HG03103 (cell line): ENCODE measurements at regions not wholly inside any gene's neighbourhood (a gene's known extent, or its start where the extent isn't known, plus 50 kb on each side); places are given as distances from the start of the nearest gene placed in this dataset.

Experiments
- ATAC-seq: cut with Tn5 transposase; IDR thresholded peaks from one replicate; pipeline ENCODE4 v1.9.1; 2021; ENCODE audit warnings: low read depth; ENCODE audit not compliant: unreplicated experiment

DNA sequence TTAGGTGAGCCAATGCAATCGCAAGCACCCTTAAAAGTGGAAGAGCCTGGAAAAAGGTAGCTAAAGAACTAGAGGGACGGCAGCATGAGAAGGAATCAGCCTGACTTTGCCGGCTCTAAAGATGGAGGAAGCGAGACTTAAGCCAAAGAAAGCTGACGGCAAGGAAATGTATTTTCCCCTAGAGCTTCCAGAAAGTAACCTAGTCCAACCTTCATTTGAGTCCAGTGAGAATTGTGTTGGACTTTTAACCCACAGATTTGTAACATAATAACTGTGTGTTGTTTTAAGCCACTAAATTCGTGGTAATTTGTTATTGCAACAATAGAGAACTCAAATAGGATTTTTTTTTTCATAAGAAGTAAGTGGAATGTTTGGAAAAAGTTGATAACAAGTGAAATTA is 212.7 kb upstream of the C1QTNF7 start:
- no peak for ATAC-seq

DNA sequence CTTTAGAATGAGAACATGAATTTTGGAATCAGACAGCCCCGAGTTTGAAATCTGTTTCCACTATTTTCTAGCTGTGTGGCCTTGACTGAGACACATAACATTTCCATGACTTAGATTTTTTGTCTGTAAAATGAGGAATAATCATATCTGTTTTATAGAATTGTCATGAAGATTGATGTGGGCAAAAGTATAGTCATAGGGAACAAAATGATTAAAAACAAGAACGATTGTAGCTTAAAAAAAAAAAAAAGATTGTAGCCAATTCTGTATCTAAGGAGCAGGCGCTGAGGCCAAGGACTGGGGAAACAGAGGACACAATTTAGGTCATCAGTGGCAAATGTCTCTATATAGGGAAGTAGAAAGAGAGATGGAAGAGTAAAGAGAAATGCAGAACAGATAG is 201.6 kb upstream of the C1QTNF7 start:
- ATAC-seq = no peak

DNA sequence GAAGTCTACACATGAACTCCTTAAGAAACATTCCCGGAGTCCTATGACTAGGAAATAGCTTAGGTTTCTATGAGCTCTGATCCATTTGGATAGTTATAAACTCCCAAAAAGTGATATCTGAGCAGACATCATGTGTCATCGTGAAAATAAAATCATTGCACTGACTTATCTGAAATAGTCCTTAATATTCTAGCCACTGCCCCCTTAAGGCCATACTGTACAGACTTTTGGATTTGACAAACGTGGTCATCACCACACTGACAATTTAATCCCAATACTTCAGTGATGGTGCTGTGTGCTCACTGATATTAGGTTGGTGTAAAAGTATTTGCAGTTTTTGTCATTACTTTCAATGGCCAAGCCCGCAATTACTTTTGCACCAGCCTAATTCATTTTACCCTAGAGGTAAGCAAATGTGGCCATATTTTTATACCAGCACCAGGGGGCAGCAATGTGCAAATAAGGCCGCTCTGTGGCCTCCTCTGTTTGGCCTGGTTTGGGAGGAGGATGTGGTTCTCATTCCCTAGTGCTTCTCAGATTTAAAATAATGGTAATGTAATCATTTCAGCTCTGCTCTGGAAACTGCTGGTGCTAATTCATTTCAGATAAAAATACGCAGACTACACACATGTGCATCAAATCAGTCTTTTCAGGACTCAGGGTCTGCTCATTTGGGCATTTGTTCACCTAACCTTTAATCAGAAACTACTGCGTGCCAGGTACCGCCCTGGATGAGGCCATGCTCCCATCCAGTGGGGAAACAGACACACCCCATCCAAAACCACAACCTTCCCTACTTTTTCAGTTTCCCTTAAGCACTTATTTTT is 196.4 kb upstream of the C1QTNF7 start:
- peak; percentile 91 for ATAC-seq

DNA sequence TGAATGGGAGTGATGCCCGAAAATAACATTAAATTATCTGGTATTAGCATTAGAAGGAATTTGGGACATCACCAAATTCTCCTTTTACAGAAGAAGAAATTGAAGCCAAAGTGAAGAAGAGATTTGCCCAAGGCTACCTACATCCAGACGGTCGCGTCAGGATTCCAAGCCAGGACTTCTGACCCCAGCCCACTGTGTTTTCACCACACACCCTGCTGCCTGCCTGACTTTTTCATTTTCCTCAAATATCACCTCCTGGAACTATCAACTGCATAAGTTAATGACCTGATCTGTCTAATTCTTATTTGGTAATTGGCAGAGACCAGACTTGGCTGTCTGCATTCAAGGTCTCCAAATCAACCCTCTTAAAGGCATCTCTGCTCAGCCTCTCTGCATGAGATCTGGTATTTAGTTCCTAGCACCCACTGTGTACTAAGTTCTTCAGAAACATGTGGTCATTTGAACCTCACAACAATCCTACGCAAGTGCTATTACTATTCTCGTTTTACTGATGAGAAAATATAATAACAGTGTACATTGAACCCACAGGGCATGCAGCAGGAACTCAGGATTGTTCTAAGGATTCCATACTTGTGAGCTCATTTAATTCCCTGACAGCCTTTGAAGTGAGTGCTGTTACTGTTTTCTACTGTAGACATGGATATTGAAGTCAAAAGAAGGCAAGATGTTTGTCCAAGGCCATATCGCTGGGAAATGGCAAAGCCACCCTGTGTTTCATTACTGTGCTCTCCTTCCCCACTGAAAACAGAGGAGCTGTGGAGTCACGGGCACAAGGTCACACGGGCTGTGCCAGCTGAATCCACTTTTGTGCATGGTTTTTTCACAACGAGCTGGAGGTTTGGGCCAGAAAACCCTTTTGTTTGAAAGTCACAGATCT is 195.2 kb upstream of the C1QTNF7 start:
- ATAC-seq = no peak

DNA sequence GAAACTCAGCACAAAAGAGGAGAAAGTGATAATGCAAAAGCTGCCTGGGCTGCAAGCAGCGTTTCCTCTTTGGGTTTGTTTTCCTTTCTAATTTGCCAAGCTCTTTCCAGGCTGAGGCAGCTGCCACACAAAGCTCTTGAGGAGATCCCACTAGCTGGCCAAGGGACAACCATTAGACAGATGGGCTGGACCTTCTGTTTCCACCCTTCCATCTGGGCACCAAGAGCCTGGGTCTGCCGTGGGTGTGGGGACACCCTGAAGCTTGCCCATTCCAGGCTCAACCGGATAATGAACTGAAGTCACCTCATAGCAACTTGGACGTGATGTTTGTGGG is 194.6 kb upstream of the C1QTNF7 start:
- no peak for ATAC-seq

DNA sequence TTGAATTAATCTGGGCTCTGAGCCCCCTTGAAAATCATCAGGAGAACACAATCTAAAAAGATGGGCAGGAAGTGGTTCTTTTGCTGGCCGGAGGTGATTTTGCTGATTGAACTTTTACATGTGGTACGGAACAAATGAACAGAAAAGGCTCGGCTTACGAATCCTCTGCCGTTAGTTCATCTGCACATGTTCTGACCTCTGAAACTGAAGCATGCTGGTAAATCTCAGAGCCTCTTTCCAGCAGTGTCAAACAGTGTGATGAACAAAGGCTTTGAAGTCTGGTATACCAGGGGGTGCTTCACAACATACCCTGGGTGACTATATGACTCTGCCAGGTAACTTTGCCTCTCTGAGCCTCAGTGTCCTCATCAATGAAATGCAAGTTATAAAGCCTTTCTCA is 194.2 kb upstream of the C1QTNF7 start:
- no peak for ATAC-seq

DNA sequence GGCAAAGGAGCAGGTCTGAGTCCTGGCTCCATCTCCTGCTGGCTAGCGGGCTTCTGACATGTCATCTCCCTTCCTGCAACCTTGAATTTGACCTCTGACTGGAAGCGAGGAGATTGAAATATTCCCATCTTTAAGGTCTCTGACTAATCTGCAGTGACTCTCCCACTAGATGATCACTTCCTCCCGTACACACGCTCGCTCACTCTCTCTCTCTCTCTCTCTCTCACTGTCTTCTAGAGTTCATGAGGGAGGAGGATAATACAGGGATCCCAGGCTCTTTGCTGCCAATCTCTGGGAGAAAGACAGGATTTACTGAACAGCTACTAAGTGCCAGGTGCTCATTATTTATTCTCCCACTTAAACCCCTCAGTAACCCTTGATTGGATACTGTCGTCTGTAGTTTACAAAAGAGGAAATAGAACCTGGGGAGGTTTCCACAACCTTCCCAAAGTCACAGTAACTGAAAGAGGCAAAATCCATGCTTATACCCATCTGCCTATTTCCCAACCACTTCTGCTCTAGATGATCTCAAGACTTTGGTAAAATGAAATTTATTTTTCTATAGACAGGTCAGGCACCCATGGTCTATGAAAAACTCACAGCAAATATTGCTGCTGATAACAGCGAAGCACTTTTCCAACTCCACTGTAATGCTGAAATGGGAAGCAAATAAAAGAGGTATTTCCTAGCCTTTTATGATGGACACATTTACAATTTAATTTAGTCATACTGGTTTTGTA is 193.5 kb upstream of the C1QTNF7 start:
- ATAC-seq = no peak

DNA sequence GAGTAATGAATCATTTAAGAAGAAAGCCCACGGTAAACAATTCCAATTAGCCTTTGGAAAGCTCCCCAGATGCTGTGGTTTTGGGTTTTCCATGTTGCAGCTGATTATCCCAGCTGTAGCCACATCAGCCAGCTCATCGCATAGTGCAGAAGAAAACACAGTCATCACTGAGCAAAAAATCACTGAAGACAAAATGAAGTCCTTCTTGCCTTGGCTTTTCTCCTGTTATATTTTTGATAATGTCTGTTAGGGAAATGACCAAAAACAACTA is 193.0 kb upstream of the C1QTNF7 start:
- ATAC-seq = no peak

DNA sequence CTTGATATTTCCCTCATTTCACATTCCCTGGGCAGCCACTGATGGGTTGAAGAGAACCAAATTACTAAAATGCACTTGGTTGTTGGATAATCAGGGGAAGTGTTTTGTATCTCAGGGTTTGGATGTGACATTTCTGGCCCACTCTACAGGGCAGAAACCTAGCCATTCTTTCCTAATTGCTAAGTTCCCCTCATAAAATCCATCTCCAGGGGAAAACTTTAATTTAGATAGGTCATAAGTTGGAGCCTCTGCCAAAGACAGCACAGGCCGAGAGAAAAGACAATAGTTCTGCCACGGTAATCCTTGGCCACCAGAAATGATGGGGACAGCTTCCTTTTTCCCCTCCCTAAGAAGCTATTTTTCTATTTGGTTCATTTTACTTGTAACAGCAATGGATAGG is 192.7 kb upstream of the C1QTNF7 start:
- no peak for ATAC-seq

DNA sequence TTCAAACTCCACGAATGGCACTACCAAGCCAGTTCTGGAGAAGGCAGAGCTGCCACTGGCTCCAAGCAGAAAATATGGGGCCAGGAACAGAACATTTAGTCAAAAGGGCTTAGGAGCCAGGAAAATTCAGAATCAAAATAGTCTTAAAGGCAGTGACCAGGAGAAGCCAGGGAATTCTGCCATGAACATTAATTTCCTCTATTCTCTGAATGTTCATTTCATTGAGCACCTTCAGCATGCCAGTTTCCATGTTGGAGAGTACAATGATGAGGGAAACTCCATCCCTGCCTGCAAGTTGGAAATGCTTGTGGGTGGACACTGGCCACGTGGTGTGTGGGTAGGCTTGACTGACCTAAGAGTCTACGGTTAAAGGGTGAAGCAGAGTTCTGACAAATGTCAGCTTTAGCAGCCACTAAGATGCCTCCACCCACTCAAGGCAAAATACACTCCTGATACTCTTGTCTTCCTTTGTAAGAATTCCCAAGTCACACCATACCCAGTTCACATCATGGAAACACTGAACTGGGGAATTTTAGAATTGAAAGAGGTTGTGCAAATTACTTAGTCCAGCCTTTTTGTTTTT is 190.1 kb upstream of the C1QTNF7 start:
- ATAC-seq = no peak

DNA sequence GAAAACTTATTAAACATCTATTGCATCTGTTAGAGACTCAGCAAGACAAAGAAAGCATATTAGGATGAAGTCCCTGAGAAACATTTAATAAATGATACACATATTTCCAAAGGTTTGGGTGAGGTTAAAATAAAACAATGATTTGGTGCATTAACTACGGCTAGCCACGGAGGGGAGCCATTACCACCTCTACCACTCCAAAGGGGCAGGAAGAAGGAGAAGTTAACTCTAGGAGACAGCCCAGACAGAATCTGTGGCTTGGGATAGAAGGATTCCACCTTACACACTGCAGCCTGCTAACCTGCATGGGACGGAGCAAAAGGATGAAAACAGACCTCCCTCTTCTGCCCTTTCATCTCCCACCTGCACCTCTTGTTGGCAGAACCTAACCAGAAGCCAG is 189.1 kb upstream of the C1QTNF7 start:
- ATAC-seq = peak; percentile 72

DNA sequence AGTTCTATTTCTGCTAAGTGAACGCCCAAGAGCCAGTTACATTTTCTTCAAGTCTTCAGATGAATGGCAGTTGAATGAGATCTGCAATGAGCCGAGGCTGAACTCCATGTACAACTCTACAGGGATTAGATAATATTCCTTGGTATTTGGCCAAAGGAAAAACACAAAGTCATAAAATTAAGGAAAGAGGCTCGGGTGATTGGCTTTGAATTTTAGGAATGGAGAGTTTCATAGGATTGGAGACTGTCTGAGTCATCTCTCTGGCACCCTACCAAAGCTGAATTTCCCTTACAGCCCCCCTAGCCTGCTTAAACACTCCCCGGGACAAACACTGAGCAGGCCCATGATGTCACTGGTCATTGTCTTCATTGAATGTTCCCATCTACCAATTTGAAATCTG is 188.0 kb upstream of the C1QTNF7 start:
- no peak for ATAC-seq

DNA sequence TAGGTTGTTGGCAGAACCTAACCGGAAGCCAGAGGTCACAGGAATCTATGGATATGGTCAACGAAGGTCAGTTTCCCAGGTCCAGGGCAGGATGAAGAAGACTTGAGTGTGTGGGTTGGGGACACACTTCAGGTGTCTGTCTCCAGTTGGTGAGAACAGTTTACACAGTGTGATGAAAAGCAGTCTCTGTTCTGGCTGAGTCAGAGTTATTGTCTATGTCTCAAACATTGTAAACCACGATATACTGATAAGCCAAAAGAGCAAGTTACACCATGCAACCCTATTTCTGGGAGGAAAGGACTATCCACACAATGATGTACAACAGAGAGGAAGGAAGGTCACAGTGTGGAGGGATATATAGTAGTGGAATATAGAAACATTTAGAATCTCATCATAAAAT is 187.1 kb upstream of the C1QTNF7 start:
- ATAC-seq = no peak

DNA sequence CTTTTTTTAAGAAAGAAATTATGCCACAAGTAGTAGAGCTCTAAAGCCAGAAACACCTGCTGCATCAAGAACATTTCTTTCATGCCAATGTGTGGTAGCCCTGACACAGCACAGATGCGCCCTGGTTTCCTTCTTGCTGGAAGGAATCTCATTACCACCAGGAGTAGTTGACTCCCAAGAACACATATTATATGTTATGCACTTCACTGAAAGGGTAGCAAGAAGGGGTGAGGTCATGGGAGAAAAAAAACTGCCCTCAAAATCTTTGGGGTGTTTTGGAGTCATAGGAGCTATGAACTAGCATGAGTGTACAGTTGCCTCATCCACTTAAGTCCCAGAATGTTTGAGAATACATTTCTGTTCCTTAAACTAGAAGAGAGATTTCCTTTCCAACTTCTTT is 185.8 kb upstream of the C1QTNF7 start:
- no peak for ATAC-seq

DNA sequence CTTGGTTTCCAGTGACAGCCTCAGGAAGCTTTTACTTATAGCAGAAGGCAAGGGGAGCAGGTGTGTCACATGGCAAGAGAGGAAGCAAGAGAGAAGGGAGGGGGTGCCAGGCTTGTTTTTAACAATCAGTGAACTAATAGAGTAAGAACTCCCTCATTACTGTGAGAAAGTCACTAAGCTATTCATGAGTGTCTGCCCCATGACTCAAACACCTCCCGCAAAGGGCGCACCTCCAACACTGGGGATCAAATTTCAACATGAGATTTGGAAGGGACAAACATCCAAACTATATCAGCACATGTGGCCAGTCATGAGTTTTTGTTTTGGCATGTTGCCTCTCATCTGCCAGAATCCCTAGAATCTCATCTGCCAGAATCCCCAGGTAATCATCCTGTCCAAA is 183.5 kb upstream of the C1QTNF7 start:
- no peak for ATAC-seq

DNA sequence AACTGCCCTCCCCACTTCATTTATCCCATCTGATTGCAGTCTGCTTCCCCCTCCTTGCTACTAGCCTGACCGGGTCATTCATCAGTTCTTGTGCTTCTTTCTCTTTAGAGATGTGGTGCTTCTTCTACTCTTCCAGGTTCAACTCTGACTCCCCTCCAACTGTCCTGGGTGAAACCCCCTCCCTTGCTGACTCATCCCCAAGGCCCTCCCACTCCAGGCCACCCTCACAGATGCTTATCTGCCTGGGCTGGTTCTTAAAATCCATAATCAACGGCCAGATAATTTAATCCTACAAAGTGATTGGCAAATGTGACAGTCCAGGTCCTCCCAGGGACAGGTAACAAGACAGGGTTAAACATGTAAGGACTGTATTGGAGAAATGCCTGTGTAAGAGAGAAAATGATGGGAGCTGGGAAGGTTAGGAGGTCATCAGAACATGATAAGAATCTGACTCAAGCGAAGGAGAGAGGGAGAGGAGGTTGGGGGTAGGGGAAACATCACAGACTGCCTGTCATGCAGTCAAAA is 182.8 kb upstream of the C1QTNF7 start:
- no peak for ATAC-seq

DNA sequence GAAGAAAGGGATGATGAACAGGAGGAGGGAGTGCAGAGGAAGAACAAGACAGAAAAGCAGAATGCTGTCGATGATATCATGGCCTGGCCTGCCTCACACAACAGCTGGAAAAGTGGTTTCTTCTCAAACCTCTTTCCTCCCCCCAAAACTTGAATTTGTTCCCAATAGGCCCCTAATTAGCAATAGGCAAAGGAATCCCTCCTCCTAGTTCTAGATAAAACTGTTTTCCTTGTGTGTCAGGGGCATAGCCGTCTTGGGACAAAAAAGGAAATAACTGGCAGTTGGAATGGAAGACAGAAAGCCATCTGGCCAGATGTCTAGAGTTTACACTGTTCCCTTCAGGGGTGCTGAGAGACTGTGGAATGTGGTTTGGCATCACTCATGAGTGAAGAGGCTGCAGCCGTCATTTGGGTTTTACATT is 177.8 kb upstream of the C1QTNF7 start:
- ATAC-seq = no peak

DNA sequence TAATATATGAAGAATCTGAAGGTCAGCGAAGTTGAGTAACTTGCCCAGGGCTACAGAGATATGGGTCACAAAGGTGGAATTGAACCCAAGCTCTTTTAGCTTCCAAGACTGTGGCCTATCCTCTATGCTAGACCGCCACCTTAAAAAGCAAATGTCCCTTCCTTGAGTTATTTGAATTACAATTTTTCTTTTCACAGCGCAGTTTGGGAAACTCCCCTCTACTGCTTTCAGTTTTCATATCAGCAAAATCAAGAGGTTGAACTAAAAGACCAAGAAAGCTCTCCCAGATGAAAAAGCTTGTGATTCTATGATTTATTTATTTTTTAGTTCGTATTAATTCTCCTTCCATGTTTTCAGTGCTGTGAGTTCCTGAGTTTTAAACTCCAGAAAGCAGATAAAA is 174.5 kb upstream of the C1QTNF7 start:
- peak; percentile 69 for ATAC-seq

DNA sequence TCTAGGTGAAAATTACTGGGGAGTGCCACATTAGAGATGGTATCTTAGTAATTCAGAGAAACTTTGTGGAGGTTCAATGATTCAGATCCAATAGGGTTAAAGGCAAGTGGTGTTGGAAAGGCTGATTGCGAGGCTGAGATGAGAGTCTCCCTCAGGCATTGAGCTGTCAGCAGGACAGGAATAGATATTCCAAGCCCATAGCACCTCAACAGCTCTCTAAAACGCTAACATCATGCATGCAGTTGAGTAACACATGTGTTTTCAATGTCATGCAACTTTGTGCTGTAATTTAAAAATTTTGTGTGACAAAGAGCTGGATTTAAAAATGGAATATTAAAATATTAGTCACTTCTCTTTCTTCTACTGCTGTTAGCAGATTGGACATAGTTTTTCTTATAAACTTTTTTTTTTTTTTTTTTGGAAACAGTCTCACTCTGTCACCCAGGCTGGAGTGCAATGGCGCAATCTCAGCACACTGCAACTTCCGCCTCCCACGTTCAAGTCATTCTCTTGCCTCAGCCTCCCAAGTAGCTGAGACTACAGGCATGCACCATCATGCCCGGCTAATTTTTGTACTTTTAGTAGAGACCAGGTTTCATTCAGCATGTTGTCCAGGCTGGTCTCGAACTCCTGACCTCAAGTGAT is 173.5 kb upstream of the C1QTNF7 start:
- no peak for ATAC-seq

DNA sequence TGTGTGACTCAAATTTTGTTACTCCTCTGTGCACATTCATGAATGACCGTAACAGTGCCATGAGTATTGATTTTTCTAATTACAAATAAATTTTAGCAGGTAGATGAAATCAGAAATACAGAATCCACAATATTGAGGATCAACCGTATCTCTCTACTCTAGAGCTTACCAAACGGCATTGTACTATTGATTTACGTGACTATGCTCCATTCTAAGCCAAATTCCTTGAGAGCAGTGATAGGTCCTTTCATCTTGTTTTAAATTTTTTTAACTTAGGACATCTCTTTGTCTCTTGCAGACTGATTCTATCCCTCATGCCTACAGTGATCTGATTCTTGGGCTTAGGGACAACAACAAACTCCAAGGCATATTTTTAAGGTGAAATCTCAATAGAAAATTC is 172.3 kb upstream of the C1QTNF7 start:
- no peak for ATAC-seq
